ENCODE measurements at regions not wholly inside any gene's neighbourhood (a gene's known extent, or its start where the extent isn't known, plus 50 kb on each side); places are given as distances from the start of the nearest gene placed in this dataset.

DNA sequence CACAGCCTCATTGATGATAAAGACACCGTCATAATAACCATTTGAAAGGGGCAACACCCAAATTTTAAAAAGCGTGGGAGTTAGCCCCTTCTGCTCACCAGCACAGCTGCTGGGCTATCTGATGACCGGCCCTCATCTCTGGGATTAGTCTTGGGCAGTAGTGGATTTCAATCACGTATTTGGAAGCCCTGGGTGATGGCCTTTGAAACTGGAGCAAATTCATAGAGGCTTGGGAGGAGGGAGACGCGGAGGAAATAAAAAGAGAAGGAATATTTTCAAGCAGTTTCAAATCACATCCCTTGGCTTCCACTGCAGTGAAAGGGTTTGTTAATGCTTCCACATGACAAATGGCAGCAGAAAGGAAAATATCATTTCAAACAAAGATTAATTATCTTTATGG, 357.8 kb downstream of the ZNF516 start:
- Mint-ChIP-seq H3K9me3 (ENCODE audit: unreplicated experiment) (peaks cover 16% of the 10 kb centered on the region), H3K27me3 (ENCODE audit: insufficient read depth, unreplicated experiment) (no peaks in the 10 kb centered on the region), H3K4me3 (ENCODE audit: unreplicated experiment) (no peak overlapping the region), H3K36me3 (ENCODE audit: insufficient read depth, unreplicated experiment) (peaks cover 3% of the 10 kb centered on the region), H3K27ac (ENCODE audit: low read depth, unreplicated experiment) (no peak overlapping the region), H3K4me1 (ENCODE audit: insufficient read depth, unreplicated experiment) (peaks cover 7% of the 10 kb centered on the region)
- TF ChIP-seq, protein P1, sequence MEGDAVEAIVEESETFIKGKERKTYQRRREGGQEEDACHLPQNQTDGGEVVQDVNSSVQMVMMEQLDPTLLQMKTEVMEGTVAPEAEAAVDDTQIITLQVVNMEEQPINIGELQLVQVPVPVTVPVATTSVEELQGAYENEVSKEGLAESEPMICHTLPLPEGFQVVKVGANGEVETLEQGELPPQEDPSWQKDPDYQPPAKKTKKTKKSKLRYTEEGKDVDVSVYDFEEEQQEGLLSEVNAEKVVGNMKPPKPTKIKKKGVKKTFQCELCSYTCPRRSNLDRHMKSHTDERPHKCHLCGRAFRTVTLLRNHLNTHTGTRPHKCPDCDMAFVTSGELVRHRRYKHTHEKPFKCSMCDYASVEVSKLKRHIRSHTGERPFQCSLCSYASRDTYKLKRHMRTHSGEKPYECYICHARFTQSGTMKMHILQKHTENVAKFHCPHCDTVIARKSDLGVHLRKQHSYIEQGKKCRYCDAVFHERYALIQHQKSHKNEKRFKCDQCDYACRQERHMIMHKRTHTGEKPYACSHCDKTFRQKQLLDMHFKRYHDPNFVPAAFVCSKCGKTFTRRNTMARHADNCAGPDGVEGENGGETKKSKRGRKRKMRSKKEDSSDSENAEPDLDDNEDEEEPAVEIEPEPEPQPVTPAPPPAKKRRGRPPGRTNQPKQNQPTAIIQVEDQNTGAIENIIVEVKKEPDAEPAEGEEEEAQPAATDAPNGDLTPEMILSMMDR (IDR thresholded peaks at IDR 0.05; ENCODE audit: unreplicated experiment), result no peak
- ChIA-PET POLR2A (no interaction called here), CTCF (no interaction called here)
- no peak for DNase-seq (ENCODE audit: unreplicated experiment)
- intact Hi-C loops (cut with micrococcal nuclease), result loop anchor here (10.0 kb wide), 1 partner anchor 118 kb away; no protein-coding TSS in a partner anchor
- BruUV-seq (replicated peaks), result no TSS peak

DNA sequence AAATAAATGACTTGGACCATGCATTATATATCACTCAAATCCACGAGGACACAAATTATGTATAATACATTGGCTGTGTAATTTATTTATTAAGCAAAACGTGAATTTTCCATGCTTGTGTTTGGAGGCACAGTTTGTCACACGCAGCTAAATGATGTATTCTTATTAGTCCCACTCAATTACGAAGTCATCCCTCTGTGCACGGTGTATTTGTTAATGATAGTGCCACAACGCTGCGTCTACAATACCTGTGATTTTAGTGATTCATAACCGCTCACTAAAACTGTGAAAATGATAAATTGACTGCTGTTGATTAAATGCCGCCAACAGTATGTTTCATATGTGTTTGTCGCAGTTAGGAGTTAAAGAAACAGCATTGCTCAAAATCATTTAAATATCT, 358.3 kb downstream of the ZNF516 start:
- no peak for DNase-seq (ENCODE audit: unreplicated experiment)
- TF ChIP-seq, protein P1 (IDR thresholded peaks at IDR 0.05; ENCODE audit: unreplicated experiment), result no peak
- peaks cover 13% of the 10 kb centered on the region for H3K9me3 Mint-ChIP-seq (ENCODE audit: unreplicated experiment)
- H3K4me3 Mint-ChIP-seq (ENCODE audit: unreplicated experiment), result no peak overlapping the region
- ChIA-PET CTCF (interaction anchor here (0.7 kb wide), 1 partner anchor 14 kb away, joined by 3 read pairs; no protein-coding TSS in a partner anchor), POLR2A (interaction anchor here (0.7 kb wide), 1 partner anchor 52 kb away, joined by 4 read pairs; no protein-coding TSS in a partner anchor)
- BruUV-seq (replicated peaks), result no TSS peak
- H3K27me3 Mint-ChIP-seq (ENCODE audit: insufficient read depth, unreplicated experiment), result no peaks in the 10 kb centered on the region
- intact Hi-C loops (cut with micrococcal nuclease), result loop anchor here (10.0 kb wide), 1 partner anchor 118 kb away; no protein-coding TSS in a partner anchor
- H3K36me3 Mint-ChIP-seq (ENCODE audit: insufficient read depth, unreplicated experiment), result no peaks in the 10 kb centered on the region
- H3K4me1 Mint-ChIP-seq (ENCODE audit: insufficient read depth, unreplicated experiment), result peaks cover 6% of the 10 kb centered on the region
- no peak overlapping the region for H3K27ac Mint-ChIP-seq (ENCODE audit: low read depth, unreplicated experiment)

DNA sequence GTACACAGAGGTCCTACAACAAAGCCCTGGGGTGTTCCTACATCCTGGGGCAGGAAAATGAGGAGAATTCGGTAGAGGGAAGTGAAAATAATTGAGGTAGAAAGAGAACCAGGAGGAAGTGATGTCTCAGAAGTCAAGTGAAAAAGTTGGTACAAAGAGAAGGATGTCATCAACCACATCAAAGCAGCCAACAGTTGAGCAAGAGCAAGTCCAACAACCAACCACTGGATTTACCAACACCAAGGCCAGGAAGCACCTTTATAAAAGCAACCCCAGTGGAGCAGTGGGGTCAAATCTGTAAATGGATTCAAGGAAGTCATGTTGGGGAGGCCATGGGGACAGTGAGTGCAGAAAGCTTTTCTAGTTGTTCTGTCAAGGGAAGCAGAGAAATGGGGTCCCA, 360.4 kb downstream of the ZNF516 start:
- no peak overlapping the region for H3K27ac Mint-ChIP-seq (ENCODE audit: low read depth, unreplicated experiment)
- peaks cover 6% of the 10 kb centered on the region for H3K4me1 Mint-ChIP-seq (ENCODE audit: insufficient read depth, unreplicated experiment)
- no peak overlapping the region for H3K4me3 Mint-ChIP-seq (ENCODE audit: unreplicated experiment)
- ChIA-PET POLR2A (no interaction called here), CTCF (no interaction called here)
- intact Hi-C loops (cut with micrococcal nuclease), result loop anchor here (5.0 to 10.0 kb wide), 2 partner anchors 120 to 922 kb away; partner anchors contain the start of gene TSHZ1
- no peaks in the 10 kb centered on the region for H3K27me3 Mint-ChIP-seq (ENCODE audit: insufficient read depth, unreplicated experiment)
- H3K9me3 Mint-ChIP-seq (ENCODE audit: unreplicated experiment), result peaks cover 8% of the 10 kb centered on the region
- TF ChIP-seq, protein P1 (IDR thresholded peaks at IDR 0.05; ENCODE audit: unreplicated experiment), result no peak
- no TSS peak for BruUV-seq (replicated peaks)
- no peak for DNase-seq (ENCODE audit: unreplicated experiment)
- no peaks in the 10 kb centered on the region for H3K36me3 Mint-ChIP-seq (ENCODE audit: insufficient read depth, unreplicated experiment)

DNA sequence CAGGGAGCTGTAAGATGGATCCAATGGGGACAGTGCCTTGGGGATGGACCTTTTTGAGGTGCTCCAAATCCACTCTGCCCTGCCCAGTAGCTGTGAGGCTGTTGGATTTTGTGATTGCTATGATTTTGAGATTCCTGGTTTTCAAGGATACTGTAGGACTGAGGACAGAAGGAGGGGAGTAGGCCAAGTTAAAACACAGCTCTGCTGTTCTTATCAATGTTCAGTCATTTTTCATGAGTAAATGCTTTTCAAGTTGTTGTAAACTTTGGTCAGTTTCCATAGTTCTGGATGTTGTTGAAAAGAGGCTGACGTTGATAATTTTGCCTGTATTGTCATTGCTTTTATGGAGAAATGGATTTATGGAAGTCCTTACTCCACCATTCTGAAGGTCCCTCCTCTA, 361.2 kb downstream of the ZNF516 start:
- TF ChIP-seq, protein P1 (IDR thresholded peaks at IDR 0.05; ENCODE audit: unreplicated experiment), result no peak
- Mint-ChIP-seq H3K27ac (ENCODE audit: low read depth, unreplicated experiment) (no peak overlapping the region), H3K9me3 (ENCODE audit: unreplicated experiment) (peaks cover 8% of the 10 kb centered on the region), H3K4me1 (ENCODE audit: insufficient read depth, unreplicated experiment) (peaks cover 6% of the 10 kb centered on the region), H3K36me3 (ENCODE audit: insufficient read depth, unreplicated experiment) (no peaks in the 10 kb centered on the region), H3K4me3 (ENCODE audit: unreplicated experiment) (no peak overlapping the region), H3K27me3 (ENCODE audit: insufficient read depth, unreplicated experiment) (no peaks in the 10 kb centered on the region)
- CTCF ChIA-PET, result interaction anchor here (1.4 kb wide), 1 partner anchor 33 kb away, joined by 3 read pairs; no protein-coding TSS in a partner anchor
- intact Hi-C loops (cut with micrococcal nuclease), result loop anchor here (5.0 to 10.0 kb wide), 2 partner anchors 121 to 922 kb away; partner anchors contain the start of gene TSHZ1
- no peak for DNase-seq (ENCODE audit: unreplicated experiment)
- no TSS peak for BruUV-seq (replicated peaks)
- POLR2A ChIA-PET, result interaction anchor here (1.1 kb wide), 1 partner anchor 208 kb away, joined by 3 read pairs; no protein-coding TSS in a partner anchor

Data from MCF 10A (cell line).